Esophagus squamous epithelium (tissue), 4 donors: ENCODE measurements at regions not wholly inside any gene's neighbourhood (a gene's known extent, or its start where the extent isn't known, plus 50 kb on each side); places are given as distances from the start of the nearest gene placed in this dataset.

Experiments
- POLR2A ChIP-seq, 4 donors: fragments of 450-650 bp; IDR thresholded peaks; one replicate each; pipeline ENCODE4 v1.6.1; 2017; ENCODE audit warnings: antibody characterized with exemption in 4 of 4, mild to moderate bottlenecking in 4 of 4, moderate library complexity in 3 of 4
- TF ChIP-seq, protein P1 (sequence below), 6 experiments: fragments of 450-650 bp in 4 of 6; fragments of 200-600 bp in 2 of 6; sonication (generic) in 2 of 6; IDR thresholded peaks; one replicate each; pipeline ENCODE4 v1.5.1; 2016 to 2019; ENCODE audit warnings: antibody characterized with exemption in 6 of 6, mild to moderate bottlenecking in 4 of 6, moderate library complexity in 4 of 6

DNA sequence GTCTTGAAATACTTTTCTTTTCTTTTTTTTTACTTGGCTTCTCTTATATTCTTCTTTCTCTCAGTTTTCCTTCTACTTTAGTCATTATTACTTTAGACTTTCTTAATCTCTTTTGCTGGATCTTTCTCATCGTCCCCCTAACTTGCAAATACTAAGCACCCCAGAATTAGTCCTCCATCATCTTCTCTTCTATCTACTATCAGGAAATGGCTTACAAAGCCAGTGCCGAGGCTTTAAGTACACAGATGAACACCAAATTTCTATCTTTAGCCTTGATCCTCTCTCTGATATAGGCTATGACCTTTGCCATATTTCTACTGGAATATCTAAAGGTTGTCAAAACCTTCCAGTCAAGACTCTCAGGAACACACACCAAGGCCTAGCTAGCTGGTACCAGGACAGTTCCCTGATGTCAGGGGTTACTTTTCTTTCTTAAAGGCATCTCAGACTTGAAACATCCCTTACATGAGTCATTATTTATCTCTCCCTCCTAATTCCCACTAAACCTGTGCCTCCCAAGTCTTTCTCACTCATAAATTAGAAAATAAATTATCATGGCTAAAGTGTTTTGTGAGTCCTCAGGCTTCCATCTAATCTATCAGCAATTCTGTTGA is 278.6 kb upstream of the TCF21 start:
- TF ChIP-seq, protein P1, sequence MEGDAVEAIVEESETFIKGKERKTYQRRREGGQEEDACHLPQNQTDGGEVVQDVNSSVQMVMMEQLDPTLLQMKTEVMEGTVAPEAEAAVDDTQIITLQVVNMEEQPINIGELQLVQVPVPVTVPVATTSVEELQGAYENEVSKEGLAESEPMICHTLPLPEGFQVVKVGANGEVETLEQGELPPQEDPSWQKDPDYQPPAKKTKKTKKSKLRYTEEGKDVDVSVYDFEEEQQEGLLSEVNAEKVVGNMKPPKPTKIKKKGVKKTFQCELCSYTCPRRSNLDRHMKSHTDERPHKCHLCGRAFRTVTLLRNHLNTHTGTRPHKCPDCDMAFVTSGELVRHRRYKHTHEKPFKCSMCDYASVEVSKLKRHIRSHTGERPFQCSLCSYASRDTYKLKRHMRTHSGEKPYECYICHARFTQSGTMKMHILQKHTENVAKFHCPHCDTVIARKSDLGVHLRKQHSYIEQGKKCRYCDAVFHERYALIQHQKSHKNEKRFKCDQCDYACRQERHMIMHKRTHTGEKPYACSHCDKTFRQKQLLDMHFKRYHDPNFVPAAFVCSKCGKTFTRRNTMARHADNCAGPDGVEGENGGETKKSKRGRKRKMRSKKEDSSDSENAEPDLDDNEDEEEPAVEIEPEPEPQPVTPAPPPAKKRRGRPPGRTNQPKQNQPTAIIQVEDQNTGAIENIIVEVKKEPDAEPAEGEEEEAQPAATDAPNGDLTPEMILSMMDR (IDR thresholded peaks at IDR 0.05), result no peak
- no peak for TF ChIP-seq POLR2A (IDR thresholded peaks at IDR 0.05)
